ENCODE measurements at regions not wholly inside any gene's neighbourhood (a gene's known extent, or its start where the extent isn't known, plus 50 kb on each side); places are given as distances from the start of the nearest gene placed in this dataset.

DNA sequence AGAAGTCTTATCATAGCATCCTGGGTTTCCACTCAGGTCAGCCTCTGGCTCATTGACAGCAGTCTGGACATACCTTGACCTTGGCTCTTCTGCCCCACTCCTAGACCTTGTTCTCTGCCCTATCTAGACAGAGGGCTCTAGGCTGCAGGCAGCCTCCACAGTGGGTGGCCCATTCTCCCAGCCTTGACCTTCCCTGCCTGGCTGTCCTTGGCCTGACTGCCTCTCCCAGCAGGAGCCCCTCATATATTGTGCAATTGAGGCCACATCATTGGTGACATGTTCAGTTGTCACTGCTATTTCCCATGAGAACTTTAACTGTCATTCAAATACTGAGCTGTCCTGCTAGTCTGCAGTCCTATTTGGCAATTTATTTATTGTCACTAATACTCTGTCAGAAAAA is 503.4 kb downstream of the PLXNA4 start:
- ATAC-seq (no peak), DNase-seq (ENCODE audit: low spot score in 2 of 2) (no peak)
- no peak overlapping the region for H3K27ac Mint-ChIP-seq
- no peaks in the 10 kb centered on the region for H3K9me3 Mint-ChIP-seq
- H3K36me3 Mint-ChIP-seq = no peaks in the 10 kb centered on the region

DNA sequence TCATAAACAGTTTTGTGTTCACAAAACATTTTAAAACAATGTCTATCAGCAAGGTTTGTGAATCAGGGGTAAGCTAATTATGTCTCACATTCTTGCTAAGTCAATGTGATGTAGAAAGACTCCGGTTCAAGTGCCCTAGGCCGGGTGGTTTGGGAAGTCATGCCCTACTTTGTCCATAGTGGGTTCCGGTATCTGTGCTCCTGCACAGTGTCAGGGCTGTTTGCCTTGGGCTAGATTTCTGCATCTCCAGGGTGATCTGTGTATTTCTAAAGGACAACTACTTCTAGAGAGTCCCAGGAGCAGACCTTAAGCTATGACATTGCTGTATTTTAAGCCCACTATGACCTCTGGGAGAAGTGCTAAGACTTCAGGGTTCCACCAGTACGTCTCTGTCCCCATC is 504.1 kb downstream of the PLXNA4 start:
- no peak overlapping the region for H3K27ac Mint-ChIP-seq
- ATAC-seq (no peak), DNase-seq (ENCODE audit: low spot score in 2 of 2) (no peak)
- no peaks in the 10 kb centered on the region for H3K36me3 Mint-ChIP-seq
- H3K9me3 Mint-ChIP-seq = no peaks in the 10 kb centered on the region

DNA sequence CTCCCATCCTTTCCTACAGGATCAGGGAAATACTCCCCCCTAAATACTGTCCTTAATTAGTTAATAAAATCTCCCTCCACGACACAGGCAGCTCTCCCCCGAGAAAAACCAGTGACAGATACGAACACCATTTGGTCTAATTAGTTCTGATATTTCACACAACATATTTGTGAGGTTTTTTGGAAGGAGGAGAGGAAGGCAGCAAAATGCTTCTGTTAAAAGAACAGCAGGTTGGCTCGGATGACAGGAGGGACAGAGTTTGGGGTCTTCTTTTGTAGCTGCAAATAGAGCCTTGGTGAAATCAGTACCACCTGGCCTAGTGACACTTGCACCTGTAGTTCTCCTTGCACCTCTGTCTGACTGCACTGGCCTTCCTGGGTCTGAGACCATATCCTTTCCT is 507.0 kb downstream of the PLXNA4 start:
- Mint-ChIP-seq H3K27ac (no peak overlapping the region), H3K36me3 (no peaks in the 10 kb centered on the region), H3K9me3 (no peaks in the 10 kb centered on the region)
- DNase-seq (ENCODE audit: low spot score in 2 of 2) (no peak), ATAC-seq (no peak)

DNA sequence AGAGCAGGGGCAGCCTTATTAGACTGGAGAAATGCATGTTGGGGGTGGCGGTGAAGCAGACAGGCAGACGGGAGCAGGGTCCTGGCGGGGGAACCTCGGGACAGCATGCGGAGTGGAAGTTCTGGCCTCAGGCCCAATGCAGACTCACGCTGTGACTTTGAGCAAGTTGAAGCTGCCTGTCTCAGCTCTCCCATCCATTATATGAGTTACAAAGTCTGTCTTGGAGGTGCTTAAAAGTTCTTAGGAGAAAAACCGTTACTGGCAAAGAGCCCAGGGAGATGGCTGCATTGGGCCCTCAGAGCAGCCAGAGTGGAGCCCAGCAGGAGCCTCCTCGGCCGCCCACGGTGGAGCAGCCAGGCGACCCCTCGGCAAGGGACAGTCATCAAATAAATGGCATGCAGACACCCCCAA is 509.5 kb downstream of the PLXNA4 start:
- no peak overlapping the region for H3K27ac Mint-ChIP-seq
- no peaks in the 10 kb centered on the region for H3K36me3 Mint-ChIP-seq
- no peaks in the 10 kb centered on the region for H3K9me3 Mint-ChIP-seq

DNA sequence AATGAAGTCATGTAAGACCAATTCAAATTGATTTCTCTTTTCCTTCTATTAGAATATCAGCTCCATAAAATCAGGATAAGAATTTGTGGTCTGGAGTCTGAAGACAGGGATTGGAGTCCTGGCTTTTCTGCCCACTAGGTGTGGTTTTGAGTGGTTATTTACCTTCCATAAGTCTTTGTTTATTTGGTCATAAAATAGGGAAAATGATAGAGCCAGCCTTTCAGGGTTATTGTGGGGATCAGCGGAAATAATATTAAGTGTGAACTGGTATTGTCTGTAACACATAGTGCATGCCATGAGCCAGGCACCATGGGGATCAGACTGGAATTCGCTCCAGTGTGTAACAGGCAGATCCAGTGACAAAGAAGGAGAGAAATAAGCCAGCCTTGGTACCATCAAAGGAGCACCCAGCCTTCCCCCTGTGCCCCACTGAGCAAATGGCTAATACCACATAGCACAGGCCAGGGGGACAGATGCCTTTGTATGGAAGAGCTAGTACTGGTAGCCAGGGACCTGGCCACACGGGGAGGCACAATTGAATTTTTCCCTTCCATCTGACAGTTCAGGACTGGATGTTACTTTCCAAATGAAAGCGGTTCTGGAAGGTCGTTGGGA is 509.7 kb upstream of the PODXL start:
- no peaks in the 10 kb centered on the region for H3K9me3 Mint-ChIP-seq
- ATAC-seq = no peak
- H3K36me3 Mint-ChIP-seq = no peaks in the 10 kb centered on the region

More for the DNA sequence above, 509.5 kb downstream of the PLXNA4 start:
- no peak for ATAC-seq
- DNase-seq (ENCODE audit: low spot score in 2 of 2) = no peak

DNA sequence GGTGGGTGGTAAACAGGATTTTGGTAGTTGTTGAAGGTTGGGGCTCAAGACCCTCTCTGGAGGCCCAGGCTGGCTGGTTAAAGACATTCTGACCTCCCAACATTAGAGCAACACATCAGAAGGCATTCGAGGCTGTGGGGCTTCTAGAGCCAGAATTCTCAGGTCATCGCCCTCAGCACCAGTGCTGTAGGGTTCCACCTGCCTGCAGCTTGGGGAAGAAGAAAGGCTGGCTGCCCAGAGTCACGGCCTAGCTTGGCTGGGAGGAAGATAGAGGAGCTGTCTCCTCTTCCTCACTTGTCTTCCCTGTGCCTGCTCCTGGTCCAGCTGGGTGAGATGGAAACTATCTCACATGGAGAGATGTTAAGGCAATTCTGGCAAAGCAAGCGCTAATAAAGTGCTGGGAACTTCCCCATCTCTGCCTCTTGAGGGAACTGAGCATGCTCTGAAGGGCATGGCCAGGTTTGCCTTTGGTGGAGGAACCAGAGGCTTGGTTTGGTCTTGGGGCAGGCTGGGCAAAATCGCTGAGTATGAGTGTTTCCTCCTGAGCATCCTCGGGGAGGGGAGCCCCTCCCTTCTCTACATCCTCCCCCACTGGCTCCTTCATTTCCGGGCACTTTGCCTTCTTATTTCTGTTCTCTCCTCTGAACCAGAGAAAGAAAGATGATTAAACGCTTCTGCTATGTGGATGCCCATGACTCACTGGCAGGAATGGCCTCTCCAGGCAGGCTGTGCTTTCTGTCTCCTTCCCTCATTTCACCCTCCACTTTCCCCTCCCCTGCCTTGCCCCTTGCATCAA is 509.0 kb upstream of the PODXL start:
- no peak for DNase-seq (ENCODE audit: low spot score in 2 of 2)
- Mint-ChIP-seq H3K27ac (peak overlapping the region in 1 of 2 donors; percentile 7), H3K9me3 (no peaks in the 10 kb centered on the region), H3K36me3 (no peaks in the 10 kb centered on the region)
- no peak for ATAC-seq

More for the DNA sequence above, 509.7 kb upstream of the PODXL start:
- DNase-seq (ENCODE audit: low spot score in 2 of 2) = no peak
- peak overlapping the region in 1 of 2 donors; percentile 7 for H3K27ac Mint-ChIP-seq

DNA sequence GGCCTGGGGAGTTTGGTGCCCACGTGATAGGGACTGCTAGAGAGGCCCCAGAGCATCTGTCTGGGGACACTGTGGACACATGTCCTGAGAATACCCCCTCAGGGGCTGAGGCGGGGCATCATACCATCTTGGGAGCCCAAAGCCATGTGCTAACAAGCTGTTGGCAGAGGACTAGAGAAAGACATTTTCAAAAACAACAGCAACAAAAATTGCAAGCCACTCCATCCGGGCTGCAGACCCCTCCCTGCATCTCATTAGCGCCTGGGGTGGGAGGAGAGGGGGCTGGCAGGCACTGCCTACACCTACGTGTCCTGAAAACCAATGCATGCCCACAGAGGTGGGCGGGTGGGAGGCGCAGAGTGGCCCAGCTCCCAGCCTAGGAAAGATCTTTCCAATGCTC is 507.4 kb upstream of the PODXL start:
- ATAC-seq (no peak), DNase-seq (ENCODE audit: low spot score in 2 of 2) (no peak)
- no peaks in the 10 kb centered on the region for H3K9me3 Mint-ChIP-seq
- H3K36me3 Mint-ChIP-seq = no peaks in the 10 kb centered on the region
- H3K27ac Mint-ChIP-seq = no peak overlapping the region

DNA sequence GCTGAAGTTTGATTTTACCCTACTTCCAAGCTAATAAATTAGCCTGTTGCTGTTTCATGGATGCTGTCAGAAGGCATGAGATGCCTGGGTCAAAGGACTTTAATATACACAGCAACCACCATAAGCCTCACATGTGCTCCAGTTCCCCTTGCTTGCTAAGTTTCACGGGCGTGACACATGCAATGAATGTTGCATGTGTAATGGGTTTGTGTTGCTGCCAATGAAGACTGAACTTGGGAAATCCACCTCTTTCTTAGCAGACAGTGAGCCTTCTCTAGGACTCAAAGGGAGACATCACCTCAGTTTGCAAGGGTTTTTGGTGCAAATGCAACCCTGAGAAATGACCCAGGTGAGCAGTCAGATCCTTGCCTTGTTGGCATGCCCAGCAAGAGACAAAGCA is 505.5 kb upstream of the PODXL start:
- DNase-seq (ENCODE audit: low spot score in 2 of 2) = no peak
- H3K9me3 Mint-ChIP-seq = peaks cover 6% of the 10 kb centered on the region in 2 donors
- H3K36me3 Mint-ChIP-seq = peaks cover 0 to 6% of the 10 kb centered on the region in 2 donors
- H3K27ac Mint-ChIP-seq = no peak overlapping the region
- ATAC-seq = no peak

DNA sequence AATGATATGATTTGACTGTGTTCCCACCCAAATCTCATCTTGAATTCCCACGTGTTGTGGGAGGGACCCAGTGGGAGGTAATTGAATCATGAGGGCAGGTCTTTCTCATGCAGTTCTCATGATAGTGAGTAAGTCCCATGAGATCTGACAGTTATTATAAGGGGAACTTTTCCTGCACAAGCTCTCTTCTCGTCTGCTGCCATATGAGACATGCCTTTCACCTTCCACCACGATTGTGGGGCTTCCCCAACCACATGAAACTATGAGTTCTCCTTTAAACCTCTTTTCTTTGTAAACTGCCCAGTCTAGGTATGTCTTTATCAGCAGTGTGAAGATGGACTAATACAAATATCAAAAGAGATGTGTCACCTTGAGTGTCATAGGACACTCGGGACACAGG is 502.7 kb upstream of the PODXL start:
- DNase-seq (ENCODE audit: low spot score in 2 of 2) = no peak
- ATAC-seq = peak; percentile 79

DNA sequence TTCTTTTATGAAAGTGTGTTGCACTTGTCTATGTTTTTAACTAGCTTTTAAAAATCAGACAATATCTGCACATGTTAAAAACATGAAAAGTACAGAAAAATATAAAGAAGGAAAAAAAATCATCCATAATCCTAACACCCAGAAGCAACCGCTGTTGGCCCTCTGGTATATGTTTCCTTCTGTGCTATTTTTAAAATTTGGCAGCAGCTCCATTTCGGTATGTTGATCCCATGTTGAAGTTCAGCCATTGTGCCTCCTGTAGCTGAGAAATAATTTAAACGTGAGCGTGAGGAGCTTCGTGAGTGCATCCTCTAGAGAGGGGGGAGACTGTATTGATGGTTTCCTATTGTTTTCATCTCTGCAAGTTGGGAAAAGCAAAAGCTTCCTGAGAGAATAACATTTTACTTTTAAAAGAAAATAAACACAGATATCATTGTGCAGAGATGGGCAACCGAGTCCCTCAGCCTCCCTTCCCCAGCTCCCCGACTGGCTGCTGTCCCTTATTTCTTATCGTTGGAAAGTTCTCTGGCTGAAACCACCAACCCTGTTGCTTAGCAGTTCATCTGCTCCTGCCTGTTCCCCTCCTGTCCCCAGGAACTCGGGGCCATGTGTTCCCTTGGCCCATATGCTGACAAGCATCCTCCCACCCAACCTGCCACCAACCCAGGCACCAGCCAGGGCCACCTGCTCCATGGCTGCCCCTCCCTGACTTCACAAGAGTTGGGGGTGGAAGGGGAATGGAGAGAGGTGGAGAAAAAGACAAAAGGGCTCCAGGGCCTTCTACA is 499.1 kb upstream of the PODXL start:
- peaks cover 4 to 6% of the 10 kb centered on the region in 2 donors for H3K36me3 Mint-ChIP-seq
- ATAC-seq = no peak
- H3K9me3 Mint-ChIP-seq = peaks cover 10 to 12% of the 10 kb centered on the region in 2 donors
- H3K27ac Mint-ChIP-seq = no peak overlapping the region
- no peak for DNase-seq (ENCODE audit: low spot score in 2 of 2)

More for the DNA sequence above, 502.7 kb upstream of the PODXL start:
- Mint-ChIP-seq H3K27ac (no peak overlapping the region), H3K9me3 (peaks cover 10 to 12% of the 10 kb centered on the region in 2 donors), H3K36me3 (peaks cover 4 to 6% of the 10 kb centered on the region in 2 donors)

DNA sequence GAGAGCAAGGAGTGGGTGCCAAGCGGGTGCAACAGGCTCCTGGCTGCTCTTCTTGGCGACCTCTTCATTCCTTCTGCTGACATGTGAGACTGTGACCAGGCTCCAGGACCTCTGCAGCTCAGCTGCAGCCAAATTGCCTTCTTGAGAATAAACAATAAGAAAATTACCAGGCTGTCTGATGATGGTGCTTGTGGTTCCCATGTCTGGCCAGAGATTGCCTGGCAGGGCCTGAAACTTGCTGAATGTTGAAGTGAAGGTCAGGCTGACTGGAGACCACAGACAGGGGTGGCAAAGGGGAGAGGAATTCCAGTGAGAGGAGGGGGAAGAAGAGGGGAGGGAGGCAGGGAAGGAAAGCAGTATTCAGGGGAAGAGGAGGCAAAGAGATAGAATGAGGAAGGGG is 497.4 kb upstream of the PODXL start:
- H3K9me3 Mint-ChIP-seq = peaks cover 10 to 12% of the 10 kb centered on the region in 2 donors
- H3K36me3 Mint-ChIP-seq = peaks cover 4 to 6% of the 10 kb centered on the region in 2 donors
- DNase-seq (ENCODE audit: low spot score in 2 of 2) = no peak
- no peak for ATAC-seq
- no peak overlapping the region for H3K27ac Mint-ChIP-seq

DNA sequence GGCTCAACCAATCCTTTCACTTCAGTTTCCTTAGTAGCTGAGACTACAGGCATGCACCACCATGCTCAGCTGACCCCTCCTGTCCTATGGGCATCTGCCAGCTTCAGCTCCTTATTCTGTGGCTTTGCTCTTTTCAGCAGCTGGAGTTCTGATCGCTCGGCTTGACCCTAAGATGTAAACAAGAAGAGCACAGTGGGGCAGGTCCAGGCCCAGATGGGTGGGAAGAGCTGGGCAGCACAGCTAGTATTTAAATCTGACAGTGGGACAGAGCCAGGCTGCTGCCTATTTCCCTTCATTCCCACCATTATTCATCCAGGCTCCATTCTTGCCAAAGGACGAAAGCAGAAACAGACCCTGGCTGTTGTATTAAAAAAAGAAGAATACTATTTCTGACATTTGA is 494.9 kb upstream of the PODXL start:
- ATAC-seq (no peak), DNase-seq (ENCODE audit: low spot score in 2 of 2) (no peak)
- Mint-ChIP-seq H3K9me3 (peaks cover under 1% of the 10 kb centered on the region in 2 donors), H3K36me3 (peaks cover 0 to 1% of the 10 kb centered on the region in 2 donors), H3K27ac (no peak overlapping the region)

DNA sequence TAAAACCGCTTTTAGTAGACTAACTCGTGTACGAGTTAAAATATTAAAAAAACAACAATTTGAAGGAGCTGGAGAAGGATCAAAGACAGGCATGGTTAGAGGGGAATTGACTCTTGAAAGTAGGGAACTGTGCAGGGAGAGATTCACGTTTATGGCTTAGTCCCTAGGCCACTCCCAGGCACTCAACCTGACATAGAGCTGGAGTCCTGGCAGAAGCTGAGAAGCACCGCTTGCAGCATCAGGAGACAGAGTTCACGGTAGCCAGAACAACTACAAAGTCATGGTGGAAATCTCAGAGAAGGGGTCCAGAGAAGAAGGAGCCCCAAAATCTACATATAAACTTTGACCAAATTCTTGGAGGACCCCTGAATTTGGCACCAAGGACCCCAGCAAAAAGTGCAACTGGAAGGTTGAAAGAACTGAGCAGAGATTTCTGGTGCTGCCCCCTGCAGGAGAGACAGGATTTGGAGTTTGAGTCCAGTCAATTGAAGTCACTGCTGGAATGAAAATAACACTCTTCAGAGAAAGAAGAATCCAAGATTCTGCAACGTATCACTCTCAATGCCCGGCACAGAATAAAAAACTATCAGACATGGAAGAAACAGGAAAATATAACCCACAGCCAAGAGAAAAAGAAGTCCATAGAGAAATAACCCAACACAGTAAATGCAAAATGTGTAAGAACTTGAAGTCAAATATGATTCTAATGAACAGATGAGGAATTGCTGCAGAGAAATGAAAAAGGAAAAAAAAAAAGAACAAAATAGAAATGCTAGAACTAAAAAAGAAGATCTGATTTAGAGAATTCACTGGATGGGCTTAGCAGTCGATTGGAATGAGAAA is 493.3 kb upstream of the PODXL start:
- H3K9me3 Mint-ChIP-seq = no peaks in the 10 kb centered on the region
- no peak overlapping the region for H3K27ac Mint-ChIP-seq
- peak in 1 of 2 donors; percentile 32 for DNase-seq (ENCODE audit: low spot score in 2 of 2)
- ATAC-seq = no peak
- no peaks in the 10 kb centered on the region for H3K36me3 Mint-ChIP-seq

DNA sequence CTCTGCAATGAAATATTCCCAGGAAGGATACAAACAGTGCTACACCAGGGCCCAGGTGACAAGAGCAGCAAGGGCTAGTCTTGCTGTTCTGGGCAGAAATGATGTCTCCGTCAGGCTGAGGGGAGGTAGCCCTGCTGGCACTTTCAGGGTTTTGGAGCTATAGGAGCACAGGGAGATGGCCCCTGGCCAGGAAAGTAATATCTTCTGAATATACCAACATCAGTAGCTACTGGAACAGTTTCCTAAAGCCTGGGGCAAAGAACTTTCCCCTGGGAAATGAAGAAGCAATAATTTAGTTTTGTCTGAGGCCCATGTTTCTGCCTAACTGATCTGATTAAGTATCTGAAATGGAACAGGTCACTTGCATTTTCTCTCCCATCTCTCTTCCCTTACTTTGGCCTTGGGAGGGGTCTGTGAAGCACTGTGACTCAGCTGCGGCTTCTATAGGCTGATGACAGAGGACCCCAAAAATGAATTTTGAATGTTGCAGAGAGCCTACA is 489.1 kb upstream of the PODXL start:
- ATAC-seq = no peak
- DNase-seq (ENCODE audit: low spot score in 2 of 2) = no peak
- Mint-ChIP-seq H3K36me3 (no peaks in the 10 kb centered on the region), H3K27ac (no peak overlapping the region), H3K9me3 (no peaks in the 10 kb centered on the region)

DNA sequence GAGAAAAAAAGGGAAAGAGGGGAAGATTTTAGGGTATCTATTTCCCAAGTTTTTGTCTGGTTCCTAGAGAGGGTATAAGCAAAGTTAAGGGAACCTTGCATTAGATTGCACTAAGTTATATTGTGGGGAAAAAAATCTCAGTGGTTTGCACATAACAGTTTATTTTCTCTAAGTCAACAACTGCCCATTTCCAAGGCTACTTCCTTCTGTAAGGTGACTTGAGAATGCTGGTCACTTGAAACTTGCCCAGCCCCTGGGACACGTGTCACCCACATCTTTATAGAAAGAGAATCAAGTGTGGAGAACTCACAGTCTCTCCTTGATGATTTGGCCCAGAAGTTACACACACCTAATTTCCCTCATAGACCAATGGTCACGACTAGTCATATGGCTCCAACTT is 488.6 kb upstream of the PODXL start:
- ATAC-seq (no peak), DNase-seq (ENCODE audit: low spot score in 2 of 2) (no peak)
- no peaks in the 10 kb centered on the region for H3K36me3 Mint-ChIP-seq
- no peaks in the 10 kb centered on the region for H3K9me3 Mint-ChIP-seq
- H3K27ac Mint-ChIP-seq = no peak overlapping the region

DNA sequence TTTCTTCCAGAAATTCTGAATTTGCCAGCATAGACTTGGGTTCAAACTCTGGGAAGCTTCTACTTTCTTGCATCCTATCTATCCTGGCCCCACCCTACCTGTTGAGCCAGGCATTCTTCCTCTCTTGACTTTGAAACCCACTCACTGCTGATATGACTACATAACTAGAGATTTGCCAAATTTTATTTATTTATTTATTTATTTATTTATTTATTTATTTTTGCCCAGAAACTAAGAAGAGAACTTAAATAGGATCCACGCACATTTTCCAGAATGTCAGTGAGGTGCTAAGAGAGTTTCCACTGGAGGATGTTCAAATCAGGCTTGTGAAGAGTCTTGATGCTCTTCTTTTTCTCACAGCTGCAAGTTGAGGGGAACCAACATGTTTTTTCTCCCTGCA is 487.8 kb upstream of the PODXL start:
- ATAC-seq = no peak
- Mint-ChIP-seq H3K9me3 (no peaks in the 10 kb centered on the region), H3K27ac (no peak overlapping the region), H3K36me3 (no peaks in the 10 kb centered on the region)
- DNase-seq (ENCODE audit: low spot score in 2 of 2) = no peak

All from activated naive CD4-positive, alpha-beta T cell treated with anti-CD3 and anti-CD28 coated beads, Interleukin-2, amount 50 U/mL, for 72 hours (primary cell).